ENCODE measurements at regions not wholly inside any gene's neighbourhood (a gene's known extent, or its start where the extent isn't known, plus 50 kb on each side); places are given as distances from the start of the nearest gene placed in this dataset.

GRCh38 chr7:17472939-17473338 lies 174.5 kb downstream of the AHR start:
- peak; percentile 19 for DNase-seq (ENCODE audit: low read depth)
- no peak overlapping the region for H3K4me3 ChIP-seq (ENCODE audit: low read depth, low read length)
- TF ChIP-seq CTCF (IDR thresholded peaks at IDR 0.05; ENCODE audit: insufficient read depth, low read depth, low read length, missing control alignments), result no peak

- TF ChIP-seq CTCF (IDR thresholded peaks at IDR 0.05; ENCODE audit: insufficient read depth, low read depth, low read length, missing control alignments), result no peak
- no peak for DNase-seq (ENCODE audit: low read depth)
- no peak overlapping the region for H3K4me3 ChIP-seq (ENCODE audit: low read depth, low read length)
Measured at GRCh38 chr7:17474724-17475344, 176.4 kb downstream of the AHR start.

GRCh38 chr7:17477182-17477581 lies 178.7 kb downstream of the AHR start:
- DNase-seq (ENCODE audit: low read depth), result no peak
- TF ChIP-seq CTCF (IDR thresholded peaks at IDR 0.05; ENCODE audit: insufficient read depth, low read depth, low read length, missing control alignments), result no peak
- H3K4me3 ChIP-seq (ENCODE audit: low read depth, low read length), result no peak overlapping the region

GRCh38 chr7:17481118-17481517 lies 182.7 kb downstream of the AHR start:
- H3K4me3 ChIP-seq (ENCODE audit: low read depth, low read length), result no peak overlapping the region
- no peak for DNase-seq (ENCODE audit: low read depth)
- TF ChIP-seq CTCF (IDR thresholded peaks at IDR 0.05; ENCODE audit: insufficient read depth, low read depth, low read length, missing control alignments), result no peak

- TF ChIP-seq CTCF (IDR thresholded peaks at IDR 0.05; ENCODE audit: insufficient read depth, low read depth, low read length, missing control alignments), result no peak
- H3K4me3 ChIP-seq (ENCODE audit: low read depth, low read length), result no peak overlapping the region
- no peak for DNase-seq (ENCODE audit: low read depth)
Measured at GRCh38 chr7:17485368-17485767, 186.9 kb downstream of the AHR start.

GRCh38 chr7:17485904-17486303 lies 187.5 kb downstream of the AHR start:
- no peak for TF ChIP-seq CTCF (IDR thresholded peaks at IDR 0.05; ENCODE audit: insufficient read depth, low read depth, low read length, missing control alignments)
- no peak for DNase-seq (ENCODE audit: low read depth)
- H3K4me3 ChIP-seq (ENCODE audit: low read depth, low read length), result no peak overlapping the region

- no peak for DNase-seq (ENCODE audit: low read depth)
- TF ChIP-seq CTCF (IDR thresholded peaks at IDR 0.05; ENCODE audit: insufficient read depth, low read depth, low read length, missing control alignments), result no peak
- H3K4me3 ChIP-seq (ENCODE audit: low read depth, low read length), result no peak overlapping the region
Measured at GRCh38 chr7:17486835-17487234, 188.4 kb downstream of the AHR start.

Data from GM12865 (cell line).